Transverse colon (tissue), 3 donors: ENCODE measurements at regions not wholly inside any gene's neighbourhood (a gene's known extent, or its start where the extent isn't known, plus 50 kb on each side); places are given as distances from the start of the nearest gene placed in this dataset.

Source experiments
- EP300 ChIP-seq: sonication (generic); formaldehyde crosslinking; IDR thresholded peaks from one replicate; pipeline ENCODE4 v1.6.1; 2017; ENCODE audit warnings: antibody characterized with exemption, low read depth
- TF ChIP-seq, protein P1 (sequence below), 5 experiments: fragments of 200-600 bp in 3 of 5; fragments of 450-650 bp in 2 of 5; sonication (generic) in 3 of 5; IDR thresholded peaks; 1 replicate in 2 of 5; 2 replicates in 3 of 5; pipeline ENCODE4 v1.5.1; 2016 to 2017; ENCODE audit warnings: antibody characterized with exemption in 5 of 5, inconsistent platforms in 3 of 5, mild to moderate bottlenecking in 2 of 5, moderate library complexity in 1 of 5

- TF ChIP-seq, protein P1, sequence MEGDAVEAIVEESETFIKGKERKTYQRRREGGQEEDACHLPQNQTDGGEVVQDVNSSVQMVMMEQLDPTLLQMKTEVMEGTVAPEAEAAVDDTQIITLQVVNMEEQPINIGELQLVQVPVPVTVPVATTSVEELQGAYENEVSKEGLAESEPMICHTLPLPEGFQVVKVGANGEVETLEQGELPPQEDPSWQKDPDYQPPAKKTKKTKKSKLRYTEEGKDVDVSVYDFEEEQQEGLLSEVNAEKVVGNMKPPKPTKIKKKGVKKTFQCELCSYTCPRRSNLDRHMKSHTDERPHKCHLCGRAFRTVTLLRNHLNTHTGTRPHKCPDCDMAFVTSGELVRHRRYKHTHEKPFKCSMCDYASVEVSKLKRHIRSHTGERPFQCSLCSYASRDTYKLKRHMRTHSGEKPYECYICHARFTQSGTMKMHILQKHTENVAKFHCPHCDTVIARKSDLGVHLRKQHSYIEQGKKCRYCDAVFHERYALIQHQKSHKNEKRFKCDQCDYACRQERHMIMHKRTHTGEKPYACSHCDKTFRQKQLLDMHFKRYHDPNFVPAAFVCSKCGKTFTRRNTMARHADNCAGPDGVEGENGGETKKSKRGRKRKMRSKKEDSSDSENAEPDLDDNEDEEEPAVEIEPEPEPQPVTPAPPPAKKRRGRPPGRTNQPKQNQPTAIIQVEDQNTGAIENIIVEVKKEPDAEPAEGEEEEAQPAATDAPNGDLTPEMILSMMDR (IDR thresholded peaks at IDR 0.05): no peak
- TF ChIP-seq EP300: no peak
Observed at GRCh38 chr2:215605214-215605613, 169.3 kb upstream of the FN1 start.
